ENCODE measurements at regions not wholly inside any gene's neighbourhood (a gene's known extent, or its start where the extent isn't known, plus 50 kb on each side); places are given as distances from the start of the nearest gene placed in this dataset.

DNA sequence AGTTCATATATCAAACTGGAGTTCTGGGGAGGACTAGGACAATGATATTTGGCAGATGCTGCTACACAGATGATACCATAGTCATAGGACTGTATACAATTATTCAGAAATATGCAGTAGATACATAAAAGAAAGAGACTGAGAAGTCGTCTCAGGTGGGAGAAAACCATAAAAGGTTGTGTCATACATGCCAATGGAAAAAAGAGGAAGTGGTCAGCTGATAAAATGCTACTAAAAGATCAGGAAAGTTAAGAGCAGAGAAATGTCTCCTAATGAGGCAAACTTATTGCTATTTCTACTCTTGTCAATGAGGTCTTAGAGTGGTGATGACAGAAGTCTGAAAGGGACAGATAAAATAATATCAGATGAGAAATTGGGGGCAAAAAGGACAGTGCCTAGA is 407.6 kb downstream of the COL12A1 start:
- H3K4me1 ChIP-seq, result no peaks in the 10 kb centered on the region
- no peaks in the 10 kb centered on the region for H3K36me3 ChIP-seq
- no peak for DNase-seq
- H3K9me3 ChIP-seq, result no peaks in the 10 kb centered on the region
- no peak overlapping the region for H3K4me3 ChIP-seq
- H3K27ac ChIP-seq, result no peak overlapping the region
- no peak for TF ChIP-seq POLR2A (IDR thresholded peaks at IDR 0.05)
- TF ChIP-seq, protein P1, sequence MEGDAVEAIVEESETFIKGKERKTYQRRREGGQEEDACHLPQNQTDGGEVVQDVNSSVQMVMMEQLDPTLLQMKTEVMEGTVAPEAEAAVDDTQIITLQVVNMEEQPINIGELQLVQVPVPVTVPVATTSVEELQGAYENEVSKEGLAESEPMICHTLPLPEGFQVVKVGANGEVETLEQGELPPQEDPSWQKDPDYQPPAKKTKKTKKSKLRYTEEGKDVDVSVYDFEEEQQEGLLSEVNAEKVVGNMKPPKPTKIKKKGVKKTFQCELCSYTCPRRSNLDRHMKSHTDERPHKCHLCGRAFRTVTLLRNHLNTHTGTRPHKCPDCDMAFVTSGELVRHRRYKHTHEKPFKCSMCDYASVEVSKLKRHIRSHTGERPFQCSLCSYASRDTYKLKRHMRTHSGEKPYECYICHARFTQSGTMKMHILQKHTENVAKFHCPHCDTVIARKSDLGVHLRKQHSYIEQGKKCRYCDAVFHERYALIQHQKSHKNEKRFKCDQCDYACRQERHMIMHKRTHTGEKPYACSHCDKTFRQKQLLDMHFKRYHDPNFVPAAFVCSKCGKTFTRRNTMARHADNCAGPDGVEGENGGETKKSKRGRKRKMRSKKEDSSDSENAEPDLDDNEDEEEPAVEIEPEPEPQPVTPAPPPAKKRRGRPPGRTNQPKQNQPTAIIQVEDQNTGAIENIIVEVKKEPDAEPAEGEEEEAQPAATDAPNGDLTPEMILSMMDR (IDR thresholded peaks at IDR 0.05), result no peak
- intact Hi-C loops (cut with DNase I; ENCODE audit: low total_unique reads), result no loop called here
- no peaks in the 10 kb centered on the region for H3K27me3 ChIP-seq

DNA sequence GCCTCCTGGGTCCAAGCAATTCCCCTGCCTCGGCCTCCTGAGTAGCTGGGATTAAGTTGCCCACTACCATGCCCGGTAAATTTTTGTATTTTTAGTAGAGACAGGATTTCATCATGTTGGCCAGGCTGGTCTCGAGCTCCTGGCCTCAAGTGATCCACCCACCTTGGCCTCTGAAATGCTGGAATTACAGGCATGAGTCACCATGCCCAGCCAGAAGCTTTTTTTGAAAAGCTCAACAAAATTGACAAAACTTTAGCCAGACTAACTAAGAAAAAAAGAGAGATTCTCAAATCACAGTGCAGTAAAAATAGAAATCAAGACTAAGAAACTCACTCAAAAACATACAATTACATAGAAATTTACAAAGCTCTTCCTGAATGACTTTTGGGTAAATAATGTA is 420.6 kb downstream of the COL12A1 start:
- TF ChIP-seq, protein P1 (IDR thresholded peaks at IDR 0.05), result no peak
- TF ChIP-seq POLR2A (IDR thresholded peaks at IDR 0.05), result no peak
- Histone ChIP-seq H3K27ac (peak overlapping the region in 1 of 2 donors; percentile 39), H3K9me3 (no peaks in the 10 kb centered on the region), H3K4me3 (no peak overlapping the region), H3K27me3 (no peaks in the 10 kb centered on the region), H3K36me3 (no peaks in the 10 kb centered on the region), H3K4me1 (no peaks in the 10 kb centered on the region)
- intact Hi-C loops (cut with DNase I; ENCODE audit: low total_unique reads), result no loop called here
- DNase-seq, result no peak

DNA sequence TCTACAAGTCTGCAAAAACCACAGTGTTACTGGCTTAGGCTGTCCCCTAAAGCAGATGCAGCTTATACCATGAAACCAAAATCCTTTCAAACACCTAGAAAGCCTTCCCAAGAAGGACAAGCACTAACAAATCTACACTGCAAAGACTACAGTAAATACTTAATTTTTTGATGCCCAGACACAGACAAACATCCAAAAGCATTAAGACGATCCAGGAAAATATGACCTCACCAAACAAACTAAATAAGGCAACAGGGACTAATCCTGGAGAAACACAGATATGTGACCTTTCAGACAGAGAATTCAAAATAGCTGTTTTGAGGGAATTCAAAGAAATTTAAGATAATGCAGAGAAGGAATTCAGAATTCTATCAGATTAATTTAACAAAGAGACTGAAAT is 423.5 kb downstream of the COL12A1 start:
- TF ChIP-seq, protein P1 (IDR thresholded peaks at IDR 0.05), result no peak
- TF ChIP-seq POLR2A (IDR thresholded peaks at IDR 0.05), result no peak
- intact Hi-C loops (cut with DNase I; ENCODE audit: low total_unique reads), result no loop called here

DNA sequence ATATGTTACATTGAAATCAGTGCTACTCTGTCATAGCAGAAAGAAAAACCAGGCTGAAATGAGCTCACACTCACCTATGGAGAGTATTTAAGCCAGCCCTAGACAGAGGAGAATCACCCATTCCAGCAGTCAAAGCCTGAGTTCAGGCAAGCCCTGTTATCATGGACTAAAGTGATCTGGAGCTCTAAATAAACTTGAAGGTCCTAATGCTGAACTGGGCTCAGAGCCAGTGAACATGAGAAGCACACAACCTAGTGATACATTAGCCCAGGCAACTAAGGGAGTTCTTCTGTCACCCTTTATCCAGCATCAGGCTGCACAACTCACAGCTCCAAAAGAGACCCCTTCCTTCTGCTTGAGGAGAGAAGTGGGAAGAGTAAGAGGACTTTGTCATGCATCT is 425.0 kb downstream of the COL12A1 start:
- intact Hi-C loops (cut with DNase I; ENCODE audit: low total_unique reads), result no loop called here

More for the DNA sequence above, 423.5 kb downstream of the COL12A1 start:
- no peak for DNase-seq
- Histone ChIP-seq H3K4me3 (no peak overlapping the region), H3K27ac (no peak overlapping the region), H3K27me3 (no peaks in the 10 kb centered on the region), H3K9me3 (no peaks in the 10 kb centered on the region), H3K36me3 (no peaks in the 10 kb centered on the region), H3K4me1 (no peaks in the 10 kb centered on the region)

DNA sequence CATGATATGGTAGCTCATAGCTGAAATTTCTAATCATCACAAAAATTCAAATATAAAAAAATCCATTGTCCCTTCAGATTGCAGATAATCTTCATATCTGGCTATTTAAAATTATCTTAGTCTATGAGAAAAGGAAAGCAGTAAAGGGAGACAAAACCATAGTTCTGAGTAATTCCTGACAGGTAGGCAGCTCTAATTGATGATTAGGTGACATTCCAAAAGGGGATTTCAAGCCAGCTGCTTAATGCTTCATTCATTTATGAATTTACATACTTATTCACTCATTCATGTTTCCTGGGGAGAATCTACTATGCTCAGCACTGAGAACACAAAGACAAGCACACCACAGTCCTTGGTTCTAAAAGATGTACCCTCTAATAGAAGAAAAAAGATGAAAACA is 437.1 kb downstream of the COL12A1 start:
- Histone ChIP-seq H3K36me3 (no peaks in the 10 kb centered on the region), H3K4me1 (no peaks in the 10 kb centered on the region), H3K27ac (no peak overlapping the region), H3K27me3 (no peaks in the 10 kb centered on the region), H3K9me3 (no peaks in the 10 kb centered on the region), H3K4me3 (no peak overlapping the region)
- no peak for DNase-seq
- TF ChIP-seq POLR2A (IDR thresholded peaks at IDR 0.05), result no peak
- TF ChIP-seq, protein P1 (IDR thresholded peaks at IDR 0.05), result no peak
- intact Hi-C loops (cut with DNase I; ENCODE audit: low total_unique reads), result no loop called here

More for the DNA sequence above, 425.0 kb downstream of the COL12A1 start:
- no peak for DNase-seq
- no peak overlapping the region for H3K4me3 ChIP-seq
- no peaks in the 10 kb centered on the region for H3K36me3 ChIP-seq
- no peaks in the 10 kb centered on the region for H3K9me3 ChIP-seq
- H3K4me1 ChIP-seq, result no peaks in the 10 kb centered on the region
- H3K27ac ChIP-seq, result no peak overlapping the region
- no peaks in the 10 kb centered on the region for H3K27me3 ChIP-seq
- TF ChIP-seq, protein P1 (IDR thresholded peaks at IDR 0.05), result no peak

Measured in uterus (tissue), 3 donors.